HG03103 (cell line): ENCODE measurements at regions not wholly inside any gene's neighbourhood (a gene's known extent, or its start where the extent isn't known, plus 50 kb on each side); places are given as distances from the start of the nearest gene placed in this dataset.

ENCODE experiments used
- ATAC-seq: cut with Tn5 transposase; IDR thresholded peaks from one replicate; pipeline ENCODE4 v1.9.1; 2021; ENCODE audit warnings: low read depth; ENCODE audit not compliant: unreplicated experiment

DNA sequence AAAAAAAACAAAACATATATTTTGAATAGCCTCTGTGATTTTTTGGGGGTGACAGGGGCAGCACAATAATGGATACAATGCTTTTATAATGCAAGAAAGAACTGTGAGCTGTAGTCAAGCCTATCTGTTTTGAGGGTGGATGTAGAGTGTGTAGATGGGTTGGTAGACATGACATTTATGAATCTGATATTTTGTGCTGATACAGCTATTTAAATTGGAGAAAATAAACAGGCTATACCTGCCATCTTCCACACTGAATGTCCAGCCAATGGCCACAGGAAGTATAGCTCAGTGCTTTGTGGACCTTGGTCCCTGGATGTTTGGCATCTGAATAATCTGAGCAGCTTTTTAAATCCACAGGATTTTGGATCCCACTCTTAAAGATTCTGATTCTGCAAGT lies 175.0 kb downstream of the NEDD1 start:
- ATAC-seq, result no peak

DNA sequence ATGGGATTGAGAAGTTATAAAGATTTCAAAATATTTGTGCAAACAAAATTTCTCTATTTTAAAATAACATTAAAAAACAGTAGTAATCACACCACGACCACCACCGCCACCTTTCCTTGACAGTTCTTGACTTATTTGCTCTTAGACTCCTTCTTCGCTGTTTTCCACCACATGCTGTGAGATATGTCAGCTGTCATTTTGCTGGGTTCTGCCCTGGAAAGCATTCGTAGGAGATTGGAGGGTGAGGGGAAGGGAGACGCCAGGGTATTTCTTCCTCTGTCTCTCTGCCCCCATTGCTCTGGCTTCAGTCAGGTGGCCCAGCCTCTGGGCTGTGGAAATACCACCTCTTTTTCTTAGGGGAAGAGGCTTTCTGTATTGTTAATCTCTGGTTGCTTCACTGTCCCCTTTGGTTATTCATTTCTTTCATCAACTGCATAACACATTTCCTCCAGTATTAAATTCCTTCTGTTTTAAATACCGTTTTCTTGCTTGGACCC lies 186.2 kb downstream of the NEDD1 start:
- ATAC-seq, result no peak

- ATAC-seq, result no peak
These were observed 190.7 kb downstream of the NEDD1 start for GRCh38 chr12:97097734-97098133.

- ATAC-seq, result no peak
These were observed 202.4 kb downstream of the NEDD1 start for GRCh38 chr12:97109441-97109840.

GRCh38 chr12:97112136-97112535 lies 205.1 kb downstream of the NEDD1 start:
- no peak for ATAC-seq

DNA sequence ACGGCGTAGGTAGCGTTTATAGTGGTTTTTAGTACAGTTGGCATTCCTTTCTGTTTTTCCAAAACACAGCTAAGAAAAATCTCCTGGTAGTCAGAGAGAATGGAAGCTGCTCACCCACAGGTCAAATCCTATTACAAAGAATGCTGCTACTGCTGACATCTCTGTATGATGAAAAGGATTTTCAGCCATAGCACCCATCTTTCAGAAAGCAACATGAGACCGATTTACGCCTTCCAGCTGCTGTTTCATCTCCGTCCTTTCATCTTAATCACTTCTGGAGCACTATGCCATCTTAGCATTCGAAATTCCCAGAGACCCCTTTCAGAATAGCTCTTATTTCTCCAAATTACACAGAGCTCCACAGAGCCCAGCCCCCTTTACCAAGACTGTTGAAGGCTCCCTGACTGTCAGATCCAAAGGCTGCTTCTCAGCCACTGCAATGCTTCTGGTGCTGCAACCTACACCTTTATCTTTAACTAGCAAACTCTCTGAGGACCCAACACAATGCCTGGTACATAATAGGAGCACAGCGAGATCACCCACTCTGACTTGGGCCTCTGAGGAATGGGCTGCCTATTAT lies 211.8 kb downstream of the NEDD1 start:
- no peak for ATAC-seq

DNA sequence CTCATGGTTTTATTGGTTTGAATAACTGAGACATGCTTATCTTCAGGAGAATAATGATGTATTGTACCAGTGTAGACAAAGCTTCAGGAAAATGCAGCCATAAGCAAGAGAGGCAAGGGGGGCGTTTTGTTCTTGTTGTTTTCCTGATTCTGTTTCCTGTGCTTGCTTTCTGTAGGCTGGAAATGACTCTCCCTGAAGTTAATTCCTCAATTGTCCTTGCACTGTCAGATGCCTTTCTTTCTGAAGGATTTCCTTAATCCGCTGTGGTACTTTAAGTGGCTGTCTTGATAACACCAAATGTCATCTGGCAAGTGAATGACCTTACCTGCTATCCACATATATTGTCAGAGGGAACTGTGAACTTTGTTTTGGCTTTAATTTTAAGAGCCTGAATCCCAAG lies 220.0 kb downstream of the NEDD1 start:
- ATAC-seq, result no peak

GRCh38 chr12:97131220-97131981 lies 224.3 kb downstream of the NEDD1 start:
- ATAC-seq, result no peak

- no peak for ATAC-seq
These were observed 225.2 kb downstream of the NEDD1 start for GRCh38 chr12:97132270-97132669.

DNA sequence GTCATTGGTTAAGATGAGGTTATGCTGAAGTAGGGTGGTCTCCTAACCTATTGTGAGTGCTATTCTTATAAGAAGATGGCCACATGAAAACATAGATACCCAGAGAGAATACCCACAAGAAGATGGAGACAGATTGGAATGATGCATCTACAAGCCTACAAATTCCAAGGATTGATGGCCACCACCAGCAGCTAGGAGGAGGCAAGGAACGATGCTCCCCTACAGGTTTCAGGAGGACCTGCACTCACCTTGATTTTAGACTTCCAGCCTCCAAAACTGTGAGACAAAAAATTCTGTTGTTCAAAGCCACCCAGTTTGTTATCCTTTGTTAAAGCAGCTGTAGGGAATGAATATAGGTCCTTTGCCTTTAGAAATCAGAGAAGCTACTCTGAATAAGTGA lies 227.4 kb downstream of the NEDD1 start:
- ATAC-seq, result no peak

GRCh38 chr12:97140355-97140754 lies 233.3 kb downstream of the NEDD1 start:
- ATAC-seq, result no peak

DNA sequence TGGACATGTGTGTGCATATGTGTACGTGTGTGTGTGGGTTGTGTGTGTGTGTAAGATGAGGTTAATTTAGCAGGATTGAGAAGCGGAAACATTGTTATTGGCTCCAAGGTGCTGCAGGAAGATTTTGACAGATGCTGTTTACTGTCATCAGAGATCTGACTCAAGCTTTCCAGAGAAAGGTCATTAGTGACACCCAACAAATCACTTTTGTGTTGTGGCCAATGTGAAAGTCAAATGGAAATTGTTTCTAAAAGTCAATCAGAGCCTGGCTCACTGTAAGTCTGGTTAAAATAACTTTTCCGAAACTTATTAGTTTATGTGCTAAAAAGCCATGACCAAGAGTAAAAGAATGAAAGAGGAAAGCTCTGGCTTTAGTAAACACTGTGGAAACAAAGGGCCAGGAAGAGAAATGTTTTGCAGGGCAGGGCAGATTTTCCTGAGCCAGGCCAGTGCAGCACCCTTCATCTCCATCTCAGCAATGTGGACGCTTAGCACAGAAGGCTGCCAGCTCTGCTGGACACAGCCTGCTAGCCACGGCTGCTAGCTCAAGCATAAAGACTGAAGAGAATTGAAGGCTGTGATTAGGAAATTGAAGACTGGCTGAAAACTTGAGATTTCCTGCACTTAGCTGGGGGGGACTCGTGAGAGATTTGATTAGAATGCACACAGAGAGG lies 235.8 kb downstream of the NEDD1 start:
- no peak for ATAC-seq

DNA sequence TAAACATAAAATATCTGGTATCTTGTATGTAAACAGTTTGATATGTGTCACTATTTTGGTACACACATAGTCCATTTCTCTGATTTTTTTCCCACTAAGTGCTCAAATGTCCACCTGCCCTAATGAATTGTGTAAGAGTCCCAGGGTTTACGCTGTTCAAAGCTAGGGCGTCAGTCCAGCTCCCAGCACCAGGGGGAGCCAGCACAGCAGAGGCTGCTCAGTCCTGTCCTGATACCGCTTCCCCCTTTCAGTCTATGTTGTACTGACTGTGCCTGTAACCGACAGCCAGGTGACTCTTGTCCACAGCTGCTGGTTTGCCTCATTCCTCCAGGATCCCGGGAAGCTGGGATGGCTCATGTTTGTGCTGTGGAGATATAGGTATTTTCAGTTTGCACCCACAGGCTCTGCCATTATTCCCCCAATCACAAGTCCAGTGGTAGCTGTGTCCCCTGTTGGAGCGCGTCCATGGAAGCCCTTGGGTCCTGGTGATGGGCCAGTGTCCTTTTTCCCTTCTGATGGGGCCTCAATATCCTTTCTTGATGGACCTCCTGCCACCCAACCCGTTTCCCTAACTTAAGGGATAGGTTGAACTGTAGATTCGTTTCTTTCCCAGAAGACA lies 242.0 kb downstream of the NEDD1 start:
- ATAC-seq, result peak; percentile 100

DNA sequence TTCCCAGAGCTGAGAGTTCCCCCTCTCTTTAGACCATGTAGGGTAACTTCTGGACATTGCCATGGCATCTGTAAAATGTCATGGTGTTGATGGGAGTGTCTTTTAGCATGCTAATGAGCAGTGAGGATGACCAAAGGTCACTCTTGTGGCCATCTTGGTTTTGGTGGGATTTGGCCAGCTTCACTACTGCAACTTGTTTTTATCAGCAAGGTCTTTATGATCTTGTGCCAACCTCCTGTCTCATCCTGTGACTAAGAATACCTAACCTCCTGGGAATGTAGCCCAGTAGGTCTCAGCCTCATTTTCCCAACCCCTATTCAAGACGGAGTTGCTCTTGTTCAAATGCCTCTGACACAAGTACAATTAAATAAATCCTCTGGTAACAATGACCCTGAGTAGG lies 244.4 kb downstream of the NEDD1 start:
- ATAC-seq, result no peak

- no peak for ATAC-seq
These were observed 252.3 kb downstream of the NEDD1 start for GRCh38 chr12:97159377-97159776.

DNA sequence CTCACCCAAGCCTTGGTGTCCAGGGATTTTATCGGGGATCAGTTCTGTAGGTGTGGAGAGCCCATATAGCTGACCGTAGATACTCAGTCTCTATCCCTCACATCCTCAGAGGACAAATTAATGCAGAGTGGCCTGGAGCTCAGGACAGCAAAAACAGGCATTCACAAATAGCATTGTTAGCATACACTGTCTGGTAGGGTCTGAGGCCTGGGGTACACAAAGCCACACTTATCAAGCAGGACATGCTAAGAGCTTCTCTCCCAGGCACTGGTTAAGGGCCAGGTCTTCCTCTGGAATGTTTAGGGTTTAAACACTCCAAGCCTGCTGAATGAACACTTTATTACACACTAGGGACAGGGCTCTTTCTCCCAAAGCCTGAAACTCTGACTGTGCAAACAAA lies 253.2 kb downstream of the NEDD1 start:
- no peak for ATAC-seq

DNA sequence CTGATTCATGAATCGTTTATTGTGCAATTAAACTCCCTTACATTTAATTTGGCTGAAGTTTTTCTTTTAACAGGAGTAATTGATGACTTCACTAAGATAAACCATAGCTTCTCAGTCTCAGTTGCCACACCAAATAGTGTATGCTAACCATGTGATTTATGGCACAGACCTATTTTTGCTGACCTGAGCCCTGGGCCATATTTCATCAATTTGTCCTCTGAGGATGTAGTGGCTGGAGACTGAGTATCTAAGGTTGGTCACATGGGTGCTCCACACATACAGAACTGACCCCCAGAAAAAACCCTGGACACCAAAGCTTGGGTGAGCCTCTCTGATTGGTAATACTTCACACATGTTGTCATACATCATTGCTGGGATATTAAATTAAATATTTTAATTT lies 255.1 kb downstream of the NEDD1 start:
- no peak for ATAC-seq

- no peak for ATAC-seq
These were observed 257.9 kb downstream of the NEDD1 start for GRCh38 chr12:97164936-97165335.

- ATAC-seq, result no peak
These were observed 260.5 kb downstream of the NEDD1 start for GRCh38 chr12:97167598-97167997.

DNA sequence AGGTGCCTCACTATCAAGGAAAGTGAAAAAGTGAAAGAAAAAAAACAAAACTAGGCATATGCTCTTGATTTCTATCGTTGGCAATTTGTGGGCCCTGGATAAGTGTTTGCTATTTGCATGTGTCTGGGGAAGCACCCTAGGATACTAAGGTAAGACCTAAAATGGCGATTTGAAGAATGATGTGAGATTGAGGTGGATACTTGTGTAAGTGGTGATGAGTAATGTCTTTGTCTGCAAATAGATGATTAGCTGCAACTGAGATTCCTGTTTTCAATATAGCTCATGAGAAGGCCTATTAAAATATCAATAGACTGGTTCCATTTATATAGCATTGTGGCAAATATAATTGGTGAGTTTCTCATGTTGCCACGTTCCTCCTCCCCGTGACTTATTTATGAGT lies 261.7 kb downstream of the NEDD1 start:
- no peak for ATAC-seq

DNA sequence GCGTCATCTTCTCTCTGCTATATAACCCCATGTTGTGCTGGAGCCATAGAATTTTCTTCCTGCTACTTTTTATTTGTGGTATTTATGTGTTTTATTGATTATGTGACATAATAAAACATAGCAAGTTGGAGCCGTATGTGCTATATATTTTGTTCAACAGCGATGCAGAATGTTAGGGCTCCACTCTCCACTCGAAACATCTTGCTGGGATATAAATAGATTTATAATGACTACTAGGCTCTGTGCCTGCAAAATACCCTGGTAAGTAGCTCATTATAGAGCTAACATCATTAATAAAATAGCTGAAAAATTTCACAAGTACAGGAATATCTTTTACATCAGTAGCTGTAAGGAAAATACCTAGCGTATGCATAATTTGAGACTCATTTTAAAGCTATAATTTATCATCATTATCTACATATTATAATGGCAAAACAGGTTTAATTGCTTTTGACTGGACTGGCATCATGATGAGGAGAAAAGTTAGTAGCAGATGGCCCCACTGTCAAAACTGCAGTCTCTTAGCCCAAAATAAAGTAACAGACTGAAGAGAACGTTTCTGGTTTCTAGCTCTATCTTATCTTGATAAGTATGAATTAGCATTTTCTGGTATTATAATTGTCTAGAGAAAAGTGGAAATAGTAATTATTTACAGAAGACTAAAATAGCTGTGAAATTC lies 263.0 kb downstream of the NEDD1 start:
- ATAC-seq, result no peak
